Colonic mucosa (tissue), 4 donors: ENCODE measurements at regions not wholly inside any gene's neighbourhood (a gene's known extent, or its start where the extent isn't known, plus 50 kb on each side); places are given as distances from the start of the nearest gene placed in this dataset.

Experiments
- DNase-seq: peaks from one replicate; pipeline ENCODE4 v3.0.0-alpha.2; 2020
- H3K27ac ChIP-seq: fragments of 200-600 bp; one replicate; pipeline ENCODE4 v1.8.0; 2021
- H3K27me3 ChIP-seq: fragments of 200-600 bp; one replicate; pipeline ENCODE4 v1.8.0; 2021
- H3K36me3 ChIP-seq: fragments of 200-600 bp; one replicate; pipeline ENCODE4 v1.8.0; 2021
- H3K4me1 ChIP-seq: fragments of 200-600 bp; one replicate; pipeline ENCODE4 v1.8.0; 2021; ENCODE audit warnings: mild to moderate bottlenecking
- H3K4me3 ChIP-seq: fragments of 200-600 bp; one replicate; pipeline ENCODE4 v1.8.0; 2021
- H3K9ac ChIP-seq, 2 donors: one replicate each; pipeline ENCODE4 v1.7.0; 2013; ENCODE audit warnings: control low read depth in 2 of 2, low read depth in 2 of 2, low read length in 2 of 2
- H3K9me3 ChIP-seq: fragments of 200-600 bp; one replicate; pipeline ENCODE4 v1.8.0; 2021
- intact Hi-C: fragments of 100-400 bp; cut with DNase I; formaldehyde crosslinking; loops from one replicate; pipeline ENCODE4 v1.14.1; 2022
- TF ChIP-seq, protein P1 (sequence below): fragments of 200-600 bp; IDR thresholded peaks from one replicate; pipeline ENCODE4 v1.8.0; 2022; ENCODE audit warnings: antibody characterized with exemption, mild to moderate bottlenecking
- donor health status: healthy.
- donor health status: DM: no; HTN: no; CAD: no.
- donor health status: DM: no; HTN: no; CAD: no.

GRCh38 chr14:41047763-41048162 is 558.9 kb upstream of the LRFN5 start:
- no peaks in the 10 kb centered on the region for H3K9me3 ChIP-seq
- H3K27me3 ChIP-seq, result no peaks in the 10 kb centered on the region
- no peaks in the 10 kb centered on the region for H3K36me3 ChIP-seq
- H3K4me3 ChIP-seq, result no peak overlapping the region
- TF ChIP-seq, protein P1, sequence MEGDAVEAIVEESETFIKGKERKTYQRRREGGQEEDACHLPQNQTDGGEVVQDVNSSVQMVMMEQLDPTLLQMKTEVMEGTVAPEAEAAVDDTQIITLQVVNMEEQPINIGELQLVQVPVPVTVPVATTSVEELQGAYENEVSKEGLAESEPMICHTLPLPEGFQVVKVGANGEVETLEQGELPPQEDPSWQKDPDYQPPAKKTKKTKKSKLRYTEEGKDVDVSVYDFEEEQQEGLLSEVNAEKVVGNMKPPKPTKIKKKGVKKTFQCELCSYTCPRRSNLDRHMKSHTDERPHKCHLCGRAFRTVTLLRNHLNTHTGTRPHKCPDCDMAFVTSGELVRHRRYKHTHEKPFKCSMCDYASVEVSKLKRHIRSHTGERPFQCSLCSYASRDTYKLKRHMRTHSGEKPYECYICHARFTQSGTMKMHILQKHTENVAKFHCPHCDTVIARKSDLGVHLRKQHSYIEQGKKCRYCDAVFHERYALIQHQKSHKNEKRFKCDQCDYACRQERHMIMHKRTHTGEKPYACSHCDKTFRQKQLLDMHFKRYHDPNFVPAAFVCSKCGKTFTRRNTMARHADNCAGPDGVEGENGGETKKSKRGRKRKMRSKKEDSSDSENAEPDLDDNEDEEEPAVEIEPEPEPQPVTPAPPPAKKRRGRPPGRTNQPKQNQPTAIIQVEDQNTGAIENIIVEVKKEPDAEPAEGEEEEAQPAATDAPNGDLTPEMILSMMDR, result no peak
- no peak for DNase-seq
- H3K27ac ChIP-seq, result no peak overlapping the region
- intact Hi-C loops, result no loop called here
- no peaks in the 10 kb centered on the region for H3K4me1 ChIP-seq
- H3K9ac ChIP-seq, result no peak overlapping the region

DNA sequence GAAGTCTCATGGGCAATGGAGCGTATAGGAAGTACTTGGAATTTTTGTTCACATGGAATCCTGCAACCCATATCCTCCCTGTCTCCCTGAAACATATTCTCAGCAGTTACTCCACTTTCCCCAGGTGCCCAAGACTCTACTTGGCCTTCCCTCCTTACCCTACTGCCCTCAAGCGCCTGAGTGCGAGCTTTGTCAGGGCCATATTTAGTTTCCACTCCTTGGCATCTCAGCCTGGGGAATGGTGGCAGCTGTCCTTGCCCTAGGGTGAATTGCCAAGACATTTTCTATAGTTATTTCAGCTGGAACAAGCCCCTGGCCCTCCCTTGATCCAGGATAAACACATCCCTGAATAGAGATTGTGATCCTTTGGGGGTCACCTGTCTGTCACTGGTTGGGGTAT is 569.3 kb upstream of the LRFN5 start:
- TF ChIP-seq, protein P1, result no peak
- H3K27me3 ChIP-seq, result no peaks in the 10 kb centered on the region
- H3K9ac ChIP-seq, result no peak overlapping the region
- no peak overlapping the region for H3K27ac ChIP-seq
- no peaks in the 10 kb centered on the region for H3K4me1 ChIP-seq
- H3K9me3 ChIP-seq, result no peaks in the 10 kb centered on the region
- intact Hi-C loops, result no loop called here
- DNase-seq, result no peak
- no peaks in the 10 kb centered on the region for H3K36me3 ChIP-seq
- no peak overlapping the region for H3K4me3 ChIP-seq

GRCh38 chr14:41034969-41035368 is 571.7 kb upstream of the LRFN5 start:
- Histone ChIP-seq H3K4me3 (no peak overlapping the region), H3K27ac (no peak overlapping the region), H3K27me3 (no peaks in the 10 kb centered on the region), H3K4me1 (no peaks in the 10 kb centered on the region), H3K36me3 (no peaks in the 10 kb centered on the region), H3K9me3 (no peaks in the 10 kb centered on the region), H3K9ac (no peak overlapping the region)
- no peak for DNase-seq
- intact Hi-C loops, result no loop called here
- TF ChIP-seq, protein P1, result no peak

DNA sequence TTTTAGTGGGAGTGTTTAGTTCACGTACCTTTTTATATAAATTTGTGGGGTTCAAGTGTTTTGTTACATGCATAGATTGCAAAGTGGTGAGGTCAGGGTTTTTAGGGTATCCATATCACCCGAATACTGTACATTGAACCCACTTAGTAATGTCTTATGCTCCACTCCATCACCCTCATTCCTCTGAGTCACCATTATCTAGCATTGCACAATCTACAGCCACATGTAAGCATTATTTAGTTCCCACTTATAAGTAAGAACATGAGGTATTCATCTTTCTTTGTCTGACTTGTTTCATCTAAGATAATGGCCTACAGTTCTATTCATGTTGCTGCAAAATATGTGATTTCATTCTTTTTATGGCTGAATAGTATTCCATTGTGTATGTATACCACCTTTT is 583.7 kb upstream of the LRFN5 start:
- TF ChIP-seq, protein P1, result no peak
- no peaks in the 10 kb centered on the region for H3K27me3 ChIP-seq
- intact Hi-C loops, result no loop called here
- no peak overlapping the region for H3K9ac ChIP-seq
- no peaks in the 10 kb centered on the region for H3K9me3 ChIP-seq
- H3K4me1 ChIP-seq, result no peaks in the 10 kb centered on the region
- H3K27ac ChIP-seq, result no peak overlapping the region
- H3K36me3 ChIP-seq, result no peaks in the 10 kb centered on the region
- no peak overlapping the region for H3K4me3 ChIP-seq
- DNase-seq, result no peak

- H3K27me3 ChIP-seq, result no peaks in the 10 kb centered on the region
- no peak overlapping the region for H3K4me3 ChIP-seq
- no peaks in the 10 kb centered on the region for H3K4me1 ChIP-seq
- no peak overlapping the region for H3K27ac ChIP-seq
- H3K36me3 ChIP-seq, result no peaks in the 10 kb centered on the region
- TF ChIP-seq, protein P1, result no peak
- no peak overlapping the region for H3K9ac ChIP-seq
- intact Hi-C loops, result no loop called here
- H3K9me3 ChIP-seq, result no peaks in the 10 kb centered on the region
- DNase-seq, result no peak
These were observed 590.5 kb upstream of the LRFN5 start for GRCh38 chr14:41016213-41016612.

- DNase-seq, result no peak
- H3K27me3 ChIP-seq, result no peaks in the 10 kb centered on the region
- no peak overlapping the region for H3K9ac ChIP-seq
- no peaks in the 10 kb centered on the region for H3K4me1 ChIP-seq
- TF ChIP-seq, protein P1, result no peak
- peaks cover 3% of the 10 kb centered on the region for H3K9me3 ChIP-seq
- H3K4me3 ChIP-seq, result no peak overlapping the region
- H3K36me3 ChIP-seq, result no peaks in the 10 kb centered on the region
- H3K27ac ChIP-seq, result no peak overlapping the region
- intact Hi-C loops, result no loop called here
These were observed 606.3 kb upstream of the LRFN5 start for GRCh38 chr14:41000350-41000749.
